HG03196 (cell line): ENCODE measurements at regions not wholly inside any gene's neighbourhood (a gene's known extent, or its start where the extent isn't known, plus 50 kb on each side); places are given as distances from the start of the nearest gene placed in this dataset.
"Not testable (repeated sequence)": the region's sequence is repeated elsewhere in the genome, so short reads cannot be mapped to it uniquely, and the experiment has no call there.

Experiments
- ATAC-seq: cut with Tn5 transposase; IDR thresholded peaks from one replicate; pipeline ENCODE4 v1.9.1; 2021; ENCODE audit not compliant: unreplicated experiment

GRCh38 chr2:198544461-198544860 lies 740.1 kb downstream of the PLCL1 start:
- no peak for ATAC-seq

GRCh38 chr2:198534756-198535155 lies 730.4 kb downstream of the PLCL1 start:
- no peak for ATAC-seq

- ATAC-seq = no peak
Measured at GRCh38 chr2:198525211-198525969, 721.0 kb downstream of the PLCL1 start.

- ATAC-seq = no peak
Measured at GRCh38 chr2:198523710-198524109, 719.3 kb downstream of the PLCL1 start.

GRCh38 chr2:198518935-198519334 lies 714.5 kb downstream of the PLCL1 start:
- ATAC-seq = no peak

GRCh38 chr2:198517976-198518375 lies 713.6 kb downstream of the PLCL1 start:
- no peak for ATAC-seq

- ATAC-seq = not testable (repeated sequence)
Measured at GRCh38 chr2:198508610-198509009, 704.2 kb downstream of the PLCL1 start.

- no peak for ATAC-seq
Measured at GRCh38 chr2:198499539-198499938, 695.1 kb downstream of the PLCL1 start.

GRCh38 chr2:198498516-198498915 lies 694.1 kb downstream of the PLCL1 start:
- no peak for ATAC-seq

GRCh38 chr2:198498048-198498447 lies 693.7 kb downstream of the PLCL1 start:
- no peak for ATAC-seq

- no peak for ATAC-seq
Measured at GRCh38 chr2:198494931-198495330, 690.5 kb downstream of the PLCL1 start.

GRCh38 chr2:198490748-198491147 lies 686.4 kb downstream of the PLCL1 start:
- no peak for ATAC-seq

GRCh38 chr2:198488964-198489363 lies 684.6 kb downstream of the PLCL1 start:
- ATAC-seq = no peak

- no peak for ATAC-seq
Measured at GRCh38 chr2:198483051-198483450, 678.7 kb downstream of the PLCL1 start.

GRCh38 chr2:198479065-198479464 lies 674.7 kb downstream of the PLCL1 start:
- no peak for ATAC-seq

GRCh38 chr2:198478361-198478760 lies 674.0 kb downstream of the PLCL1 start:
- ATAC-seq = no peak

- ATAC-seq = no peak
Measured at GRCh38 chr2:198476007-198476406, 671.6 kb downstream of the PLCL1 start.

GRCh38 chr2:198471291-198471690 lies 666.9 kb downstream of the PLCL1 start:
- no peak for ATAC-seq

- ATAC-seq = no peak
Measured at GRCh38 chr2:198468136-198468535, 663.7 kb downstream of the PLCL1 start.

- ATAC-seq = no peak
Measured at GRCh38 chr2:198465970-198466369, 661.6 kb downstream of the PLCL1 start.

GRCh38 chr2:198456418-198456817 lies 652.0 kb downstream of the PLCL1 start:
- ATAC-seq = no peak

GRCh38 chr2:198453866-198454265 lies 649.5 kb downstream of the PLCL1 start:
- no peak for ATAC-seq

GRCh38 chr2:198452327-198452726 lies 647.9 kb downstream of the PLCL1 start:
- ATAC-seq = no peak
